AG08395 (cell line): ENCODE measurements at regions not wholly inside any gene's neighbourhood (a gene's known extent, or its start where the extent isn't known, plus 50 kb on each side); places are given as distances from the start of the nearest gene placed in this dataset.

ENCODE experiments used
- DNase-seq: peaks from one replicate; pipeline ENCODE4 v3.0.0; 2012; ENCODE audit warnings: mixed read lengths, low spot score

DNA sequence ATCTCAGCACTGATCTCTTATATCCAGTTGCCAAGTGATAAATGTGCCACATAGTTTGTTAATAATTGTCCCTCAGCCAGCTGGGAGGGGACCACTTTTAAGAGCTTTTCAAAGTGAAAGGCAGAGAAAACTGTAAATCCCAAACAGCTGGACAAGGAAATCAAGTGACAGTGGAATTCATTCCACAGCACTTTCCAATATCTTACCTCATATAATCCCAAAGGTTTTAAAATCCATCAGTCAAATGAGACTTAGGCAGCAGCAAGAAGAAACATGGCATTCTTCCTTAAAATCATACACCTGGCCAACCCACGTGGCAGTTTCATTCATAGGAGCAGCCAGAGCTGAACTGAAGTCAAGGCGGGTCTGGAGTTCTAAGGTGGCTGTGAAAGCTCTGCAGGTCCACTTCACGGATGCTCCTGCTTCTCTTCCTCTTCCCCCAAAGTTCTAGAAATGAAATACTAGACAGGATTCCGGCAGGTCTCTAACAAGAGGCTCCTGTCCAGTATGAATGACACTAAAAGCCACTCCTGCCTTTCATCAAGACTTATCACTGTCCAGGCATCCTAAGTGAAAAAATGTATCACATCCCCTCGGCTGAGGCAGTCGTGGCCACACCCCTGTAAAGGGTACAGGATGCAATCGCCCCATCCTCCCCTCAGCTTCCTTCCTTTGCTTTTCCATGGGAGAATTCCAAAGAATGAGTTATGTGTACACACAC is 190.4 kb upstream of the STK17B start:
- DNase-seq: no peak

DNA sequence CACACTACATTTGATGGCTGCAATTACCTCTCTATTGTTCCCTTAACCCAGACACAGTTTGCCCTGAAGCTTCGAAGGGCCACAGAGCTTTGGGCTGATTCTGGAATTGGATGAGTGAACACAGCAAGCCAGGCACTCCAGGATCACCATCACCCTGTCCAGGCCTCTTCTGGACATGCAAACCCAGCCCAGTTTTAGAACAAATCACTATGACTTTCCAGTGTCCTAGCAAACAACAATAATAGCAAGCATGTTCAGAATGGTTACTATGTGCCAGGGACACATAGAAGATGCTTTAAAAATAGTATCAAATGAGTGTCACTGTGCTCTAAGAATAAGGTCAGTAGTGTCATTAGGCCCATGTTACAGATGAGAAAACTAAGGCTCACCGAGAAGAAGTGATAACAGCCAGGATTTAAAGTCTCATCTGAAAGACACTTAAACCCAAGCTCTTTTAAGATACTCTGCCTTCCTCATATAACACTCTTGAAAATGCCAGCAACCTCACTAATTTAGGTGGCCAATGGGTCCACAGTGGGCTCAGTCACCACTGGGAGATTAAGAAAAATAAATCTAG is 191.7 kb upstream of the STK17B start:
- no peak for DNase-seq

DNA sequence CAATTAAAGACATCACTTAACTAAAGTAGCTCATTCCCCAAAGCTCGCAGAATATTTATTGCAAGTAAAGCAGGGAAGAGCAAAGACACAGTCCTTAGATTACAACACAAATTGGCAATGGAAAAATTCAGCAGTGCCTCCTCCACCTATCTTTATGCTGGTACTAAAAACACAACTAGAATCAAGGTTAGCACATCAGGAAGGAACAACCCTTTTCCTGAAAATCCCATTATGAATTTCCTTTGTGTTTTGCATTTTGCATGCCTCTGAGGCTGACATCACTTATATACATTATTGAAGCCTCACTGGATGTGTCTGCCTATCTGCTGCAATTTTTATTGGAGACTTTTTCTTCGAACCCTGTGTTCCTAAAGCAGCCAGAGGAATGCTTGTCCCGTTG is 193.8 kb upstream of the STK17B start:
- DNase-seq: no peak

DNA sequence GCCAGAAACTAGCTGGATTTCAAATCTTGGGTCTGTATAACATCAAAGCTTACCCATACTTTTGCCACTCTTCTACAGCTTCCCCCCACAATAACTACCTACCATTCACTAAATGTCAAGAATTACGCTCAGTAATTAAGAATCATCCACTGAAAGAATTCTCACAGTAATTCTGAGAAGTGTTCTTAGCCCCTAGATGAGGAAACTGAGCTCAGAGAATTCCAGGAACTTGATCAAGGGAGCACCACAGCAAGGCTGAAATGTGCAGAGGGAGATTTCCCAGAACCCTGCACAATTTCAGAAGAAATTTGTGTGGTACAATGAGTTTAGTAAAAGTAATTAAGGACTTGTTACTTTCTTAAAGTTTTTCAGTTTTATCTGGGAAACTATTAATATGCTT is 194.5 kb upstream of the STK17B start:
- DNase-seq: no peak

DNA sequence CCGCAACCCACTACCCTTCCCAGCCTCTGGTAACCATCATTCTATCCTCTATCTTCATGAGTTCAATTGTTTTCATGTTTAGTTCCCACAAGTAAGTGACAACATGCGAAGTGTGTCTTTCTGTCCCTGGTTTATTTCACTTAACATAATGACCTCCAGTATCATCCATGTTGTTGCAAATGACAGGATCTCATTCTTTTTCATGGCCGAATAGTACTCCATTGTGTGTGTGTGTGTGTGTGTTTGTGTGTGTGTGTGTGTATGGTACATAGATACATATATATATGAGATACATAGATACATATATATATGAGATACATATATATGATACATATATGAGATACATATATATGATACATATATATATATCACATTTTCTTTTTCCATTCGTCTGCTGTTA is 196.3 kb upstream of the STK17B start:
- no peak for DNase-seq

DNA sequence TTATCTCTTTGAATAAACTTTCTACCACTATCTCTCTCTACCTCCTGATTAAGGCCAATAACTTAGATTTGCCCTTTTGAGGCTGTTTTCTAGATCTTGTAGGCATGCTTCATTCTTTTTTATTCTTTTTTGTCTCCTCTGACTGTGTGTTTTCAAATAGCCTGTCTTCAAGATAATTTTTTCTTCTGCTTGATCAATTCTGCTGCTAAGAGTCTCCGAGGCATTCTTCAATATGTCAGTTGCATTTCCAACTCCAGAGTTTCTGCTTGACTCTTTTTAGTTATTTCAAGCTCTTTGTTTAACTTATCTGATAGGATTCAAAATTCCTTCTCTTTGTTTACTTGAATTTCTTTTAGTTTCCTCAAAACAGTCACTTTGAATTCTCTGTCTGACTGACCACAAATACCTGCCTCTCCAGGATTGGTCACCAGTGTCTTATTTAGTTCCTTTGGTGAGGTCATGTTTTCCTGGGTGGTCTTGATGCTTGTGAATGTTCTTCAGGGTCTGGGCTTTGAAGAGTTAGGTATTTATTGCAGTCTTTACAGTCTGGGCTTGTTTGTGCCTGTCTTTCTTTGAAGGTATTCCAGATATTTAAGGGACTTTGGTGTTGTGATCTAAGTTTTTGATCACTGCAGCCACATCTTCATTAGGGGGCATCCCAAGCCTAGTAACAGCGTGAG is 197.3 kb upstream of the STK17B start:
- no peak for DNase-seq

DNA sequence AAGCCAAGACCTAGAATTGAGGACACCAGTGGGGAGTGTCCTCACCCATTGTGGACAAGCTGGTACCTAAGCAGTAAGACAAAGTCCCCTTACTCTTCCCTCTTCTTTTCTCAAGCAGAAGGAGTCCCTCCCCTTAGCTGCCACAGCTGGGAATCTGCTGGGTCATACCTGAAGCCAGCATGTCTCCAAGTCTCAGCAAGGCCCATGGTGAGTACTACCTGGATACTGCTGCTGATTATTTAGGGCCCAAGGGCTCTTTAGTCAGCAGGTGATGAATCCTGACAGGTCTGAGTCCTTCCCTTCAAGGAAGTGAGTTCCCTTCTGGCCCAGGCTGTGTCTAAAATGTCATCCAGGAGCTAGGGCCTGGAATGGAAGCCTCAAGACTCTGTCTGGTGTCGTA is 198.6 kb upstream of the STK17B start:
- DNase-seq: no peak

DNA sequence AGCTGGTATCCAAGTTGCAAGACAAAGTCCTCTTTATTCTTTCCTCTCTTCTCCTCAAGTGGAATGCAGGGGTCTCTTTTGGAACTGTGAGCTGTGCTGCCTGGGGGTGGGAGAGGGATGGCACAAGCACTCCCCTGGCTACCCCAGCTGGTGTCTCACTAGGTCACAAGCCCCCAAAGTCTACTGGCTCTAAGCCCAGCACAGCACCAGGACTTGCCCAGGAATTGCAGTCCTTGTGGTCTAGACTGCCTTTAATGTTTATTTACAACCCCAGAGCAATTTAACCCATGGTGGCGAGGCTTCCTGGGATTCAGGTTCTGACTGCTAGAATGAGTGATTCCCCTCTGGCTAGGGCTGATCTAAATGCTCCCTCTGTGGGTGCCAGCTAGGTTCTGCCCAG is 199.0 kb upstream of the STK17B start:
- no peak for DNase-seq

DNA sequence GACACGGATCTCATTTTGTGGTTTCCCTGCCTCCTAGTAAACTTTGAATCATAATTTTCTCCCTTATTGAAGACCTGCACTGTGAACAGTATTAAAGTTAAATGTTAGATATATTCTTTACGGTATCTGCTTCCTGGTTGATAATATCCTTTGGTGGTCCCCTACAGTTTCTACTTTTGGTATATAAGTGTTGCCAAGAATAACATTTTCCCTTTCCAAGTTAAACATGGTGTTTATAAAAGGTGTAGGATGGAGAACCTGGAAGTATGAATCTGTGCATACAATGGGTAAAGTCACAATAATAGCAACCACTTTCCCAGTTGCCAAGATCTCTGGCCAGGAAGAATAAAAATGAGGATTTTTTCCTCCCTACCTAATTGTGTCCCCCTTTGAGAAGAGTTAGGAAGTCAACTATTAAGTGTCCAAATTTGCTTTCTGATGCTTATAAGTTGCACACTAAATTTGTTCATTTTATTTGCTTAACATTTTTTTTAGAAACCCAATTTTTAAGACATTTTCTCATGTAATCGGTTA is 201.0 kb upstream of the STK17B start:
- no peak for DNase-seq

DNA sequence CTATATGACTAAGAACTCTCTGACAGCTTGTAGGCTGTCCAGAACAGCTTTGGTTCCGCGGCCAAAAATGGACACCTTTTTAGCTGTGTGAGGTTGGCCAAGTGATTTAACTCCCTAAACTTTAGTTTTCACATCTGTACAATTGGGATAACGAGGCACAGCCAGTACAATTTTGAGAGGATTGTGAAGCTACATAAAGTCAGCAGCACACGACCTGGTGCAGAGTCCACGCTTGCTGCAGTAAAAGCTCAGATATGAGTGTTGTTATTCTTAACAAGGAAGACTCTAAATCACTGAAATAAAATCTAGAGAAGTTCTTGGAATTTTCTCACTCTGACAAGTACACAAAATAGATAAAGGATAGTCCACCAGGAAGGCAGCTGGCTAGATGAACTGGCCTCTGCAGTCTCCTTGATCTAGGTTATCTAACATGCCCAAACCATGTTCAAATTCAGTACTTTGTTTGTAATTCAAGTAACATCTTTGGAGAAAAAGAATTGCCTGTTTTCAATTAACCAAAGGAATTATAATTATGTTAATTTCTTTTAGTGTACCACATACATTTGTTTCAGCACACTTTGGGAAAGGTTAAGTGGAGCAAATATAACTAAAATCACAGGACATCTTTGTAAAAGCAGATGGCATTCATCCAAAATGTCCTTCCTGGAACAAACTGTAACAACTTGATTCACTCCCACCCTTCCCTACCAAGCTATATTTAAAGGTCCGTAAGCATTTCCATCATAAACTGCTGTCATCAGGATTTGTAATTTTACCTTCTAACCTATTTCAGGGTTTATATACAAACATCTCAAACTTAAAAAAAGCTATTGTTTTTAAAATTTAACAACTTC is 201.7 kb upstream of the STK17B start:
- DNase-seq: no peak

DNA sequence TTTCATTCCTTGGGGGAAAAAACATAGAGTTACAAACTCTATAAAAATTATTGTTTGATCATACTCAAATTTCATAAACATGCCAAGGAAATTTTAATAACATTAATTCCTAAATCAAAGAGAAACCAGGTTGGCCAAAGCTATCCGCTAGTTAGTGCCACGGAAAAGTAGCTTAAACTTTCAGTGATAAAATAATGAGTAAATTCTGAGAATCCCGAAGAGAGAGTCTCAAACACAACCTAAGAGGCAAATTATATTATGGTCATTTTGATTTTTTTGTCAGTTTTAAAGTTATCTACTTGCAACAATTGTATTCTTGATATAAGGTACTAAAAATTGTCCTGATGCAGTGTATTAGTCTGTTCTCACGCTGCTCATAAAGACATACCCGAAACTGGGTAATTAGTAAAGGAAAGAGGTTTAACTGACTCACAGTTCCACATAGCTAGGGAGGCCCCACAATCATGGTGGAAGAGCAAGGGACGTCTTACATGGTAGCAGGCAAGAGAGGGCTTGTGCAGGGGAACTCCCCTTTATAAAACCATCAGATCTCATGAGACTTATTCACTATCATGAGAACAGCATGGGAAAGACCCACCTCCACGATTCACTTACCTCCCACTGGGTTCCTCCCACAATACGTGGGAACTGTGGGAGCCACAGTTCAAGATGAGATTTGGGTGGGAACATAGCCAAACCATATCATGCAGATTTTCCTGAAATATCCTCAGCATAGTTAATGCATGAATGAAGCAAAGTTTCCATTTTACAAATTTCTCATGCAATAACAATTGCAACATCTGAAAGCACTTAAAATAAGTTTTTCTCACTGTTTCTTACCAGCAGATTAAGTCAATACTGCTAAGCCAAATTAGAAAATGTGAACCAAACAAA is 205.9 kb upstream of the STK17B start:
- DNase-seq: peak; percentile 11

DNA sequence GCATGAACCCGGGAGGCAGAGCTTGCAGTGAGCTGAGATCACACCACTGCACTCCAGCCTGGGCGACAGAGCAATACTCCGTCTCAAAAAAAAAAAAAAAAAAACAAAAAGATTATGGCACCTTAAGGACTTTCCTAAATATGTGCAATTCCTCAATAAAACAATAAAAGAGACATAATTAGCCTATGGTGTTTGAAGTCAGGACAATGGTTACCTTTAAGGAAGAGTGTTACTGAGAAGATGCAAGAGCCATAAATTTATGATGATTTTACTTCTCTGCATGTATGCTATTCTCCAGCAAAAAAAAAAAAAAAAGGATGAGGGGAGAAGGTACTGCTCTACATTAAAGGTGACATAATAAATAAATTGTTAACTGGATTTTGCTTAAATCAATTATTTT is 208.2 kb upstream of the STK17B start:
- no peak for DNase-seq

DNA sequence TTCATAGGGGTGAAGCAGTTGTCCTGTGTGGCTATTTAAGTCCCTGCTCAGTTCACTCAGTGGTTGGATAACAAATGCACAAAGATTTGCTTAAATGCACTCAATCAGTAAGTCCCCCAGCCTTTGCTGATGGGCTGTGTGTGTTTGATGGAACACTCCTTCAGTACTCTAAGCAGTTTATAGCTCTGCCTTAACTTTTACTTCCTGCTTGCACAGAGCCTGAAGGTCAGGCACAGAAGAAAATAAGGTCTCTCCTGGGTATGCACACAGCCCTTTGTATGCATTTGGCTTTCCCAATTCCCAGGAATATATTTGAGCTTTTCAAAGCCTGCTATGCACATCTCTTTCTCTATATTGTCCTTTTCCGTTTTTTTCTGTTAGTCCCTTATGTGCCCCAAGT is 208.7 kb upstream of the STK17B start:
- no peak for DNase-seq

DNA sequence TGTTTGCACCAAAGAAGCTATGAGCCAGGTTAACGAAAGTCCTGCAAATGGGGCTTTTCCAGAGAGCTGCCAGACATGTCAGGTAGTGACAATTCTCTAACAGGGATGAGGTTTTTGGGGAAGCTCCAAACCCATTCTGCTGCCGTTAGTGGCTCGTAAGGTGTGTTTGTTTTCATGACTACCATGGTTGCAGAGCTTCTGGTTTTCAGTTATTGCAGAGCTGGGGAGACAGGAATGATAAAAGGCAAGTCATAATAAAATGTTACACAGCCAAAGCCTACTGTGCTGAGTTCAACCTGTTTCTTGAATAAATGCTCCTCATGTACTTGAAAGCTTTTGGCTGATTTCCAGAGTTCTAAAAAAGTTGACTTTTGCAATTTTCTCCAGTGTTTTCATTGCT is 209.2 kb upstream of the STK17B start:
- no peak for DNase-seq

DNA sequence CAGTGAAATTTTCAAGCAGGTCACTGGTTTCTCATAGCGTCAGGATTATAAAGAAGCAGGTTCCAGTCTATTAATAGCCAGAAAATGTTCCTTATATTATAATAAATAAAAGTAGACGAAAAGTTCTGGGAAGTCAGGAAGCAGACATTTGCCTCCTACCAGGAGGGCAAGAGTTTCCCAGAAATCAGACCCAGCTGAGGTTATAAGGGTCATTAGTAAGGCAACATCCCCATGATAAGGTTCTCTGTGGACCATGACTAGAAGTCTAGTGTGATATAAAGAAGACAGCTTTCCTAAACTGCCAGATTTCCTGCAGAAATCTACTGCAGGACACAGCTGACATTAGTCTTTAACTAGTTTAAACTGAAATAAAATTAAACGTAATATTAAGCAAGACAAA is 210.1 kb upstream of the STK17B start:
- DNase-seq: no peak

DNA sequence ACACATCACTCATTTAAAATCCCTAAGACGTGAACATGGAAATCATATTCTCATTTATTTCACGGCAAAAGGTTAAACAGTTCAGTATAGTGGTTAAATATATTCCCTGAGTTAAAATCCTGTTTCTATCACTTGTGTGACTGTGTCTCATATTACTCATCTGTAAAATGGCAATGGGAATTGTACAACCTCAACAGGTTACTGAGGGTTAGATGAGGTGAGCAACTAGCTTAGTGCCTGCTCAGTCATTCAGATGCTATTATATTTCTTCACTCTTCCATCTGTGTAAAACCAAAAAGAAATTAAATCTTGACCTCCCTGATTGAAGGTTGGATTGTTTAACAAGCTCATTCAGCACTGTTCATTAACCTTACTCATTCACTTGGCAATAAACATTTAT is 212.4 kb upstream of the STK17B start:
- no peak for DNase-seq

DNA sequence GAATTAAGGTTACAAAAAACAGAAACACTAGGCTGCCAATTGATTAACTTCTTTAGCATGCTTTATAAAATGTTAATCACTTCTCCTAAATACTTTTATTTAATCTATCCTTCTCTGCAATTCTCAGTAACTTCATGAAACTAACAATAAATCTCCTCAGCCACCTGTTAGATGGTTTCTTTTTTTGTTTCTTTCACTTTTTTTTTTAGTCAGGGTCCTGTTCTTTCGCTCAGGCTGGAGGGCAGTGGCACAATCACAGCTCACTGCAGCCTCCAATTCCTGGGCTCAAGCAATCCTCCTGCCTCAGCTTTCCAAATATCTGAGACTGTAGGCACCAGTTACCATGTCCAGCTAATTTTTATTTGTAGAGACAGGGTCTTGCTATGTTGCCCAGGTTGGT is 213.4 kb upstream of the STK17B start:
- no peak for DNase-seq

DNA sequence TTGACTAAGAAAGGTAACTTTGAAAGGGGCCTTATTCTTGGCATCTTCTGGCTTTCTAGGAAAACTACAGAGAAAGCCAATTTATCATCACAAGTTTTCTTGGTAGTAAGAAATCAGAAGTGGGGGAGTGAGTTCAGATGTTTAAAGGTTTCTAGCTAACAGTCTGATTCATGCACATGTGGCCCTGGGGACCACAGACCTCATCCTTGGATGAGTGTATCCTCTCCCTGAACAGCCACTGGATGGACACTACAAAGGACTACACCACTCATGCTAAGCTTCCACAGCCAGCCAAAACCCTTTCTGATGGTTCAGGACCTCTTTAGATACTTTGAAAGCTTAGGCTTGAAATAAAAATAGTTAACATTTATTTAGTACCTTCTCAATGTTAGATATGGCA is 218.3 kb upstream of the STK17B start:
- DNase-seq: peak; percentile 16

DNA sequence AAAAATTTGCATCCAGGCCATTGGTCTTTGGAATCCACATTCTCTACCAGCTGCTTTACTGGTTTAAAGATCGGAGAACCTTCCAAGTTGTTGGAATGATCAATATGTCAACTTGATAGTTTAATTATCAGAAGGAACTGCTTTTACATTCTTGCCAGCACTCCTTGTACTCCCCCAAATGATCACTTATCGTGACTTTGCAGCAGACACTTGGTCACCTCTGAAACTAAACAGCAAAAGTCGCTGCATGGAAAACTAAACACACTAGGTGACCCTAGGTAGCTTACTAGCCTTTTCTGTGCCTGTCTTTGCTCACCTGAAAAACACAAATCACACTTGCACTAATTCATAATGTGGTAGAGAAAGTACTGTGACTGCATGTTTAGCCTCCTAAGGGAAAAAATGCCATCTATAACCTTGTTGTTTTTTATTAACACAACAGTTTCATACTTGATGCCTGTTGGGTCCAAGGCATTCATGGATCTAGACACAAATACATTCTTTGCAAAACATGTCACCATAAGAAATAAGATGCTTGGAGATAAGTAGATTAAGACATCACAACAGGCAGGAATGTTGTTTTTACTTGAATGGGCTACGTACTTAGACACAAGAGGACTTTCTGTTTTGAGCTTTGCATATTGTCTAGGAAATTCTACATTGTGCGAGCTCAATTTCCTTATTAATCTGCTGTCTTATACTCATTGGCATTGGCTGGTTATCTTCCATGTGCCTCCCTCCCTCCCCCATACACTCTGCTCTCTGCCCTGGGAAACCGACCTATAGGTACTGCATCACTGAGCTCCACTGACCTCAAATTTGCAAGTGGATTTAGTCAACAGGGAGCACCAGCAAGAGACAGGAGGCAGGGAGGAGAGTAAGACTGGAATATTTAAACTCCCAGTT is 219.1 kb upstream of the STK17B start:
- no peak for DNase-seq

DNA sequence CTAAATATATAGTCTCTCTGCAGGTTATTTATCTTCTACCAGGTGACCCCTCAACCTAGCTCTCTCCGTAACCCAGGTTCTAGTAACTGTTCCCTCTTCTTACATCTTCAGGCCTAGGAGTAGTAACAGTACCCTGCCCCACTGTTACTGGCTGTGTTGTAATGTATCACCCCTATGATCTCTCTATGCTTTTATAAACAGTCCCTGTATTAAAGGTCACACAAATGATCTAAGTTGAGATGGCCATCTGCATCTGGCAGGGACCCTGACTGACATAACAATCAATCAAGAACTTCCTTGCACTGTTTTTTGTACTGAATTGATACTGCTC is 219.7 kb upstream of the STK17B start:
- no peak for DNase-seq

DNA sequence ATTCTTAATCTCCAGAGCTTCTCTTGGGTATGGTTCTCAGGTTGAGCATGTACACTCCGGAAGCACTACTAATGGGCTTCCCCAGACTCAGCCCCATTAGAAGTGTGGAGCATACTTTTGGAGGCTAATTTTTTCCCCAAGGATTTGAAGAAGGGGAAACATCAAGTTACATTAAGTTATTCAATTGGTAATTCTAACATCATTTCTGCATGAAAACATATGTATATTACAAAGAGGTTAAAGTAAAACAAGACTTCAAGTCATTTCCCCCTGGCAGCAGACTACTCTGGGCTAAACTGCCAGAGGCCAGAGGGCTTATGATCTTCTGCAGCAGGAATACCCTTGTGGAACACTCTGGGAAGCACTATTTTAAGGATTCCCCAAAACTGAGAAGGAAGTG is 227.7 kb upstream of the STK17B start:
- no peak for DNase-seq
